ENCODE measurements at regions not wholly inside any gene's neighbourhood (a gene's known extent, or its start where the extent isn't known, plus 50 kb on each side); places are given as distances from the start of the nearest gene placed in this dataset.

GRCh38 chr1:199264283-199264682 lies 625.4 kb downstream of the PTPRC start:
- no peaks in the 10 kb centered on the region for H3K4me1 Mint-ChIP-seq
- peaks cover 2% of the 10 kb centered on the region for H3K27me3 Mint-ChIP-seq (ENCODE audit: insufficient read depth, low read depth)
- Histone ChIP-seq H3K36me3 (no peaks in the 10 kb centered on the region), H3K4me2 (no peak overlapping the region), H3K9ac (no peak overlapping the region), H3K9me3 (ENCODE audit: low read depth) (no peaks in the 10 kb centered on the region), H3K79me2 (ENCODE audit: low read depth) (no peaks in the 10 kb centered on the region), H3K4me3 (no peak overlapping the region), H3F3A (ENCODE audit: low read depth) (no peaks in the 10 kb centered on the region), H4K20me1 (ENCODE audit: low read depth) (no peaks in the 10 kb centered on the region), H3K4me1 (no peaks in the 10 kb centered on the region), H3K27me3 (no peaks in the 10 kb centered on the region), H2AFZ (replicated peaks) (no peak overlapping the region), H3K27ac (no peak overlapping the region)
- no peak overlapping the region for H3K27ac Mint-ChIP-seq
- no peak for DNase-seq (ENCODE audit: low spot score)
- H3K36me3 Mint-ChIP-seq, result no peaks in the 10 kb centered on the region
- no peak for TF ChIP-seq EZH2phosphoT487 (IDR thresholded peaks at IDR 0.05)
- TF ChIP-seq CTCF (IDR thresholded peaks at IDR 0.05), result no peak
- no peak for TF ChIP-seq EZH2 (IDR thresholded peaks at IDR 0.05)
- no peaks in the 10 kb centered on the region for H3K9me3 Mint-ChIP-seq
- H3K4me3 Mint-ChIP-seq, result no peak overlapping the region

- Mint-ChIP-seq H3K27me3 (ENCODE audit: insufficient read depth, low read depth) (peaks cover 2% of the 10 kb centered on the region), H3K4me1 (no peaks in the 10 kb centered on the region)
- no peak for TF ChIP-seq EZH2 (IDR thresholded peaks at IDR 0.05)
Observed at GRCh38 chr1:199264911-199265310, 626.1 kb downstream of the PTPRC start.

GRCh38 chr1:199265319-199265718 lies 626.5 kb downstream of the PTPRC start:
- no peak overlapping the region for H3K4me3 Mint-ChIP-seq
- no peaks in the 10 kb centered on the region for H3K9me3 Mint-ChIP-seq
- H3K9ac ChIP-seq, result no peak overlapping the region
- no peaks in the 10 kb centered on the region for H3K9me3 ChIP-seq (ENCODE audit: low read depth)
- H3K4me2 ChIP-seq, result no peak overlapping the region
- TF ChIP-seq CTCF (IDR thresholded peaks at IDR 0.05) (no peak), EZH2 (IDR thresholded peaks at IDR 0.05) (no peak), EZH2phosphoT487 (IDR thresholded peaks at IDR 0.05) (no peak)
- H3K36me3 Mint-ChIP-seq, result no peaks in the 10 kb centered on the region
- H3K79me2 ChIP-seq (ENCODE audit: low read depth), result no peaks in the 10 kb centered on the region
- no peaks in the 10 kb centered on the region for H3K27me3 ChIP-seq
- H3K27ac ChIP-seq, result no peak overlapping the region
- DNase-seq (ENCODE audit: low spot score), result no peak
- H3K4me1 ChIP-seq, result no peaks in the 10 kb centered on the region
- no peaks in the 10 kb centered on the region for H3F3A ChIP-seq (ENCODE audit: low read depth)
- H3K27me3 Mint-ChIP-seq (ENCODE audit: insufficient read depth, low read depth), result peaks cover 2% of the 10 kb centered on the region
- H3K4me3 ChIP-seq, result no peak overlapping the region
- H3K36me3 ChIP-seq, result no peaks in the 10 kb centered on the region
- no peak overlapping the region for H3K27ac Mint-ChIP-seq
- H4K20me1 ChIP-seq (ENCODE audit: low read depth), result no peaks in the 10 kb centered on the region
- H3K4me1 Mint-ChIP-seq, result no peaks in the 10 kb centered on the region
- no peak overlapping the region for H2AFZ ChIP-seq (replicated peaks)

More at GRCh38 chr1:199264911-199265310, 626.1 kb downstream of the PTPRC start:
- Histone ChIP-seq H3K4me3 (no peak overlapping the region), H3K27me3 (no peaks in the 10 kb centered on the region), H3K79me2 (ENCODE audit: low read depth) (no peaks in the 10 kb centered on the region), H4K20me1 (ENCODE audit: low read depth) (no peaks in the 10 kb centered on the region), H3K9me3 (ENCODE audit: low read depth) (no peaks in the 10 kb centered on the region), H3K4me1 (no peaks in the 10 kb centered on the region), H3K27ac (no peak overlapping the region), H2AFZ (replicated peaks) (no peak overlapping the region), H3F3A (ENCODE audit: low read depth) (no peaks in the 10 kb centered on the region), H3K4me2 (no peak overlapping the region), H3K36me3 (no peaks in the 10 kb centered on the region), H3K9ac (no peak overlapping the region)
- Mint-ChIP-seq H3K9me3 (no peaks in the 10 kb centered on the region), H3K36me3 (no peaks in the 10 kb centered on the region), H3K4me3 (no peak overlapping the region), H3K27ac (no peak overlapping the region)
- DNase-seq (ENCODE audit: low spot score), result no peak

GRCh38 chr1:199269241-199269640 lies 630.4 kb downstream of the PTPRC start:
- Histone ChIP-seq H3F3A (ENCODE audit: low read depth) (no peaks in the 10 kb centered on the region), H3K79me2 (ENCODE audit: low read depth) (no peaks in the 10 kb centered on the region), H3K27ac (no peak overlapping the region), H3K36me3 (no peaks in the 10 kb centered on the region), H4K20me1 (ENCODE audit: low read depth) (no peaks in the 10 kb centered on the region), H2AFZ (replicated peaks) (no peak overlapping the region), H3K9ac (no peak overlapping the region), H3K9me3 (ENCODE audit: low read depth) (no peaks in the 10 kb centered on the region), H3K4me2 (no peak overlapping the region), H3K4me1 (no peaks in the 10 kb centered on the region), H3K27me3 (no peaks in the 10 kb centered on the region), H3K4me3 (no peak overlapping the region)
- Mint-ChIP-seq H3K4me1 (peaks cover 10% of the 10 kb centered on the region), H3K36me3 (no peaks in the 10 kb centered on the region), H3K27ac (no peak overlapping the region), H3K9me3 (no peaks in the 10 kb centered on the region), H3K27me3 (ENCODE audit: insufficient read depth, low read depth) (peaks cover 2% of the 10 kb centered on the region), H3K4me3 (no peak overlapping the region)
- no peak for DNase-seq (ENCODE audit: low spot score)
- TF ChIP-seq EZH2 (IDR thresholded peaks at IDR 0.05), result no peak
- TF ChIP-seq EZH2phosphoT487 (IDR thresholded peaks at IDR 0.05), result no peak
- TF ChIP-seq CTCF (IDR thresholded peaks at IDR 0.05), result no peak

Data from neural progenitor cell (in vitro differentiated cells).